GM12892 (cell line): ENCODE measurements at regions not wholly inside any gene's neighbourhood (a gene's known extent, or its start where the extent isn't known, plus 50 kb on each side); places are given as distances from the start of the nearest gene placed in this dataset.

Experiments used
- POLR2A ChIP-seq: IDR thresholded peaks from 2 replicates; pipeline ENCODE4 v1.6.1; 2011; ENCODE audit warnings: low read depth, low read length, control low read depth
- POLR2AphosphoS5 ChIP-seq: IDR thresholded peaks from 2 replicates; pipeline ENCODE4 v1.6.1; 2011; ENCODE audit warnings: low read depth, low read length, control low read depth

GRCh38 chr22:49685686-49686085, 142.0 kb downstream of the BRD1 start:
- TF ChIP-seq POLR2AphosphoS5 (no peak), POLR2A (no peak)
